ENCODE measurements at regions not wholly inside any gene's neighbourhood (a gene's known extent, or its start where the extent isn't known, plus 50 kb on each side); places are given as distances from the start of the nearest gene placed in this dataset.

DNA sequence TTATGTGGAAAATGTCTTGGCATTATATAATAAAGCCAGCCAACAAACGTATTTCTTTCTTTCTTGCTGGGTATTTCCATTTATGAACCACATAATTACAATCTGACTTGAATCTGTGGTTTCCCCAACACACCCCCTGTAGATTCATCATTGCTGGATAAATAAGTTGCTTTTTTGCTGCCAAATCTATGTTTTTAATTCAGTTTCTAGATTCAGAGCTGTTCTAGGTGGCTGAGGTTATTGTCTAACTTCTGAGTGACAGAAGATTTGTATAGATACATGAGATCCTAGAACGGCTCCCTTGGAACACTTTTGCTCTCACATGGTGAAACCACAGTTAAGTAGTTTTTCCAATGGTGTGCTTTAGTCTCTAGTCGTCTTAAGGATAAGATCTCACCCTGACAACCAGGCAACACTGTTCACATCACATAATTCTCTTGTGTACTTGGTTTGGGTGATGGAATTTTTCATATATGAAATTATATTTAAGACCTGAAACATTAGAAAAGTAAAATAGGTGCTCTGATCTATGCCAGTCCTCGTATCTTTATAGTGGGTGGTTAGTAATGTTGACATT, 239.1 kb downstream of the KLF12 start:
- WGBS, 3 donors = 91 to 96% (median 95%) methylated on average over 4 of the region's 4 CpGs
- Histone ChIP-seq H3K4me1 (ENCODE audit: insufficient read depth) (peaks cover 1% of the 10 kb centered on the region), H3K36me3 (no peaks in the 10 kb centered on the region), H3K9me3 (no peaks in the 10 kb centered on the region), H3K27ac (no peak overlapping the region), H3K27me3 (no peaks in the 10 kb centered on the region), H3K4me3 (no peak overlapping the region)
- TF ChIP-seq EP300 (IDR thresholded peaks at IDR 0.05) = no peak
- TF ChIP-seq, protein P1, sequence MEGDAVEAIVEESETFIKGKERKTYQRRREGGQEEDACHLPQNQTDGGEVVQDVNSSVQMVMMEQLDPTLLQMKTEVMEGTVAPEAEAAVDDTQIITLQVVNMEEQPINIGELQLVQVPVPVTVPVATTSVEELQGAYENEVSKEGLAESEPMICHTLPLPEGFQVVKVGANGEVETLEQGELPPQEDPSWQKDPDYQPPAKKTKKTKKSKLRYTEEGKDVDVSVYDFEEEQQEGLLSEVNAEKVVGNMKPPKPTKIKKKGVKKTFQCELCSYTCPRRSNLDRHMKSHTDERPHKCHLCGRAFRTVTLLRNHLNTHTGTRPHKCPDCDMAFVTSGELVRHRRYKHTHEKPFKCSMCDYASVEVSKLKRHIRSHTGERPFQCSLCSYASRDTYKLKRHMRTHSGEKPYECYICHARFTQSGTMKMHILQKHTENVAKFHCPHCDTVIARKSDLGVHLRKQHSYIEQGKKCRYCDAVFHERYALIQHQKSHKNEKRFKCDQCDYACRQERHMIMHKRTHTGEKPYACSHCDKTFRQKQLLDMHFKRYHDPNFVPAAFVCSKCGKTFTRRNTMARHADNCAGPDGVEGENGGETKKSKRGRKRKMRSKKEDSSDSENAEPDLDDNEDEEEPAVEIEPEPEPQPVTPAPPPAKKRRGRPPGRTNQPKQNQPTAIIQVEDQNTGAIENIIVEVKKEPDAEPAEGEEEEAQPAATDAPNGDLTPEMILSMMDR (IDR thresholded peaks at IDR 0.05) = no peak
- no peak for TF ChIP-seq POLR2A (IDR thresholded peaks at IDR 0.05)
- no peak for DNase-seq
- intact Hi-C loops (cut with DNase I) = no loop called here

DNA sequence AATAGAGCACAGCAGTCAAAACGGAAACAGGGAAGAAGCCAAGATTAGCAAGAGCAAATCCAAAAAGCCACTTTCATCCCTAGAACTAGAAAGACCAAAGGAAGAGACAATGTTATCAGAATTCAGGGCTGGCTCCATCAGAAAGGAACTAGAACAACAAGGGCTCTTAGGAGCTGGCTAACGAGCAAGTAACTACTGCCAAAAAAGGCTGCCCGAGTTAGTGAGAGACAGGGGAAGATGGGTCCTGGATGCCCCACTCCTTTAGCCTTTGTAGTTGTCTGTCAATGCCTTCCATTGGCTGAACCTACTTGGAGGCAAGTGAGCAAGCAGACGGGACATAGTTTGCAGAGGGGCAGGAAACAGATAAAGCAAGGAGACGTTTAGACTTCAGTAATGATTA, 240.4 kb downstream of the KLF12 start:
- Histone ChIP-seq H3K4me1 (ENCODE audit: insufficient read depth) (peaks cover 1% of the 10 kb centered on the region), H3K27me3 (no peaks in the 10 kb centered on the region), H3K9me3 (no peaks in the 10 kb centered on the region), H3K27ac (no peak overlapping the region), H3K36me3 (no peaks in the 10 kb centered on the region), H3K4me3 (no peak overlapping the region)
- WGBS, 3 donors = 88 to 92% (median 89%) methylated on average over 5 of the region's 5 CpGs
- intact Hi-C loops (cut with DNase I) = no loop called here
- TF ChIP-seq, protein P1 (IDR thresholded peaks at IDR 0.05) = no peak
- TF ChIP-seq POLR2A (IDR thresholded peaks at IDR 0.05) = no peak
- no peak for TF ChIP-seq EP300 (IDR thresholded peaks at IDR 0.05)
- DNase-seq = no peak

DNA sequence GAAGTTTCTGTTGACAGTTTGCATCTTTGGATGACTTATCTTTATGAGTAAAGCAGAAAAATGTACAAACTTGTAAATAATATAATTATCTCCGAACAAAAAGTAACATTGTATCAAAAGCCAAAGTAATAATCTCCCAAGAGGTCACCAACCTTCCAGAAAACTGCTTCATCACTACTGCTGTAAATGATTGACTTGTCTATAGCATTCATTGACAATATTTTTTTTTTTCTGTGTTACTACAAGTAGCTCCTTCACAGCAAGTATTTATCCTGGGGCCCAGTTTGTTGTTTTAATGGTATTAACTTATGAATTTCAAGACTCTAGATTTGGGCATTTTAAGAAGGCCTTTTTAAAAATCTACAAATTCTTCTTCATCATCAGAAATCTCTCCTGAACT, 242.4 kb downstream of the KLF12 start:
- H3K36me3 ChIP-seq = no peaks in the 10 kb centered on the region
- intact Hi-C loops (cut with DNase I) = no loop called here
- WGBS, 3 donors = 37 to 68% (median 63%) methylated on average over 1 of the region's 1 CpG
- TF ChIP-seq POLR2A (IDR thresholded peaks at IDR 0.05) (no peak), EP300 (IDR thresholded peaks at IDR 0.05) (no peak)
- TF ChIP-seq, protein P1 (IDR thresholded peaks at IDR 0.05) = no peak
- H3K9me3 ChIP-seq = no peaks in the 10 kb centered on the region
- no peaks in the 10 kb centered on the region for H3K4me1 ChIP-seq (ENCODE audit: insufficient read depth)
- no peak overlapping the region for H3K27ac ChIP-seq
- DNase-seq = no peak
- H3K27me3 ChIP-seq = no peaks in the 10 kb centered on the region
- no peak overlapping the region for H3K4me3 ChIP-seq

DNA sequence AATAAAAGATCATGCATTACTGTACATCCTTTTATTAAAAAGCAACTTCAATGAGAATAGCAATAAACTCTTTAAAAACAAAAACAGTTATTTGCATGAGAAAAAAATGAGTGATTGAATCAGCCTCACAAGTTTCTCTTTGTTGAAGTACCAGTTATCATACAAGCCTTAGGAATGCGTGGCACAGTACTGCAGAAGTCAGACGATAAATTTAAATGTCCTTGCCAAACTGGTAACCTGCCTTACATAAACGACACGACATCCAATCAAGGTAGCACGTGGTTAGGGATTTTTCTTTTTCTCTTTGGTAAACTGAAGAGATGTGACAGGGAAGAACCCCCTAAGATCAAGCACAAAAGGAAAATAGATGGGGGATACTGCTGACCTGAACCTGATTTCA, 251.0 kb downstream of the KLF12 start:
- H3K9me3 ChIP-seq = no peaks in the 10 kb centered on the region
- WGBS, 3 donors = 53 to 71% (median 62%) methylated on average over 5 of the region's 5 CpGs
- H3K4me1 ChIP-seq (ENCODE audit: insufficient read depth) = no peaks in the 10 kb centered on the region
- H3K36me3 ChIP-seq = no peaks in the 10 kb centered on the region
- no peak overlapping the region for H3K27ac ChIP-seq
- intact Hi-C loops (cut with DNase I) = no loop called here
- no peaks in the 10 kb centered on the region for H3K27me3 ChIP-seq
- DNase-seq = no peak
- H3K4me3 ChIP-seq = no peak overlapping the region
- TF ChIP-seq, protein P1 (IDR thresholded peaks at IDR 0.05) = no peak

All from ovary (tissue), 7 donors.